Endothelial cell of umbilical vein (primary cell): ENCODE measurements at regions not wholly inside any gene's neighbourhood (a gene's known extent, or its start where the extent isn't known, plus 50 kb on each side); places are given as distances from the start of the nearest gene placed in this dataset.

Source experiments
- BruUV-seq: library from RNA; stranded (reverse); fragments of 400-500 nt; replicated peaks from 2 replicates; lab custom pipeline; 2021; lab: Mats Ljungman, UMichigan
- CTCF ChIA-PET: fragments of 300-600, 350-600 bp; sonication (Branson Sonifier 250); formaldehyde crosslinking; loops from one replicate; lab custom pipeline; 2021; ENCODE audit warnings: antibody characterized with exemption, inconsistent platforms; lab: Charles Lee
- POLR2A ChIA-PET: fragments of 300-600, 350-600 bp; sonication (Branson Sonifier 250); formaldehyde crosslinking; loops from one replicate; lab custom pipeline; 2021; ENCODE audit warnings: antibody characterized with exemption, inconsistent platforms; lab: Charles Lee
- DNase-seq: peaks from one replicate; pipeline ENCODE4 v3.0.0-alpha.2; 2011; ENCODE audit warnings: low read depth, low spot score
- FAIRE-seq: peaks from 2 replicates; lab custom pipeline; 2011; peaks lifted over from hg19 to GRCh38; lab: Jason Lieb, UNC
- H2AFZ ChIP-seq: 2 replicates; pipeline ENCODE4 v1.6.0; 2012; ENCODE audit warnings: low read depth, low read length, control low read depth, inconsistent platforms
- H3K27ac ChIP-seq: 2 replicates; pipeline ENCODE4 v1.5.1; 2011; ENCODE audit warnings: low read depth, mild to moderate bottlenecking, control low read depth, low read length, moderate library complexity; ENCODE audit not compliant: insufficient read depth
- H3K27me3 ChIP-seq, 2 experiments: 2 replicates each; pipeline versions ENCODE4 v1.6.0 to v1.6.1; 2011; ENCODE audit warnings: low read length in 2 of 2, mixed read lengths in 1 of 2; ENCODE audit not compliant: control insufficient read depth in 2 of 2, insufficient read depth in 2 of 2
- H3K36me3 ChIP-seq, 2 experiments: 2 replicates in 1 of 2; 3 replicates in 1 of 2; pipeline ENCODE4 v1.5.1; 2011; ENCODE audit warnings: low read length in 2 of 2, mild to moderate bottlenecking in 1 of 2, moderate library complexity in 1 of 2; ENCODE audit not compliant: control insufficient read depth in 2 of 2, insufficient read depth in 2 of 2; ENCODE audit errors: extremely low read depth in 1 of 2
- H3K4me1 ChIP-seq: 3 replicates; pipeline ENCODE4 v1.5.1; 2011; ENCODE audit warnings: mild to moderate bottlenecking, low read length; ENCODE audit not compliant: control insufficient read depth, insufficient read depth; ENCODE audit errors: extremely low read depth
- H3K4me2 ChIP-seq: 2 replicates; pipeline ENCODE4 v1.6.1; 2011; ENCODE audit warnings: low read length, control low read depth, mixed read lengths; ENCODE audit not compliant: insufficient read depth
- H3K4me3 ChIP-seq, 3 experiments: fragments of 200-600 bp in 1 of 3; sonication (generic), shearing (Covaris generic) in 1 of 3; replicated peaks in 1 of 3; 2 replicates each; pipeline ENCODE4 v1.5.1; 2011 to 2016; ENCODE audit warnings: control low read depth in 3 of 3, low read length in 3 of 3, mild to moderate bottlenecking in 2 of 3, inconsistent platforms in 1 of 3, low read depth in 1 of 3, moderate library complexity in 1 of 3; ENCODE audit not compliant: insufficient read depth in 1 of 3
- H3K79me2 ChIP-seq: 2 replicates; pipeline ENCODE4 v1.6.0; 2012; ENCODE audit warnings: low read length, inconsistent platforms; ENCODE audit not compliant: control insufficient read depth, insufficient read depth
- H3K9ac ChIP-seq: replicated peaks from 2 replicates; pipeline ENCODE3; 2011; ENCODE audit warnings: low read length, control low read depth; ENCODE audit not compliant: insufficient read depth; ENCODE audit errors: extremely low read depth
- H3K9me1 ChIP-seq: replicated peaks from 3 replicates; pipeline ENCODE4 v1.6.0; 2011; ENCODE audit warnings: mild to moderate bottlenecking, low read length; ENCODE audit not compliant: control insufficient read depth, insufficient read depth; ENCODE audit errors: extremely low read depth
- H3K9me3 ChIP-seq: replicated peaks from 2 replicates; pipeline ENCODE4 v1.5.1; 2012; ENCODE audit warnings: low read length, inconsistent platforms; ENCODE audit not compliant: control insufficient read depth, insufficient read depth
- H4K20me1 ChIP-seq: replicated peaks from 2 replicates; pipeline ENCODE3; 2011; ENCODE audit warnings: mild to moderate bottlenecking, low read length; ENCODE audit not compliant: control insufficient read depth, insufficient read depth; ENCODE audit errors: extremely low read depth
- EZH2 ChIP-seq: IDR thresholded peaks from 2 replicates; pipeline ENCODE4 v1.6.1; 2012; ENCODE audit warnings: borderline replicate concordance, low read depth, mild to moderate bottlenecking, moderate library complexity, low read length, inconsistent platforms; ENCODE audit not compliant: severe bottlenecking
- GATA2 ChIP-seq: IDR thresholded peaks from 2 replicates; pipeline ENCODE4 v1.7.0; 2011; ENCODE audit warnings: low read depth, mild to moderate bottlenecking, moderate library complexity, mixed read lengths, low read length; ENCODE audit not compliant: insufficient read length, insufficient read depth
- JUN ChIP-seq: IDR thresholded peaks from 2 replicates; pipeline ENCODE4 v1.6.1; 2011; ENCODE audit warnings: borderline replicate concordance, low read depth; ENCODE audit not compliant: insufficient read length, insufficient read depth
- POLR2A ChIP-seq: IDR thresholded peaks from 2 replicates; pipeline ENCODE4 v1.6.1; 2012; ENCODE audit warnings: low read depth, mild to moderate bottlenecking, control low read depth, low read length
- POLR2AphosphoS5 ChIP-seq: IDR thresholded peaks from 2 replicates; pipeline ENCODE4 v1.6.1; 2012; ENCODE audit warnings: low read depth, mild to moderate bottlenecking, control low read depth, low read length, moderate library complexity; ENCODE audit not compliant: insufficient read depth
- dilution Hi-C: fragments of 300-500 bp; cut with MboI; formaldehyde crosslinking; loops from one replicate; pipeline ENCODE4 v1.15.0; 2019; ENCODE audit warnings: low sequenced_read_pairs; ENCODE audit not compliant: extremely low pct_ligation_motif_present
- intact Hi-C: fragments of 100-400 bp; cut with micrococcal nuclease; formaldehyde crosslinking; loops from one replicate; pipeline ENCODE4 v1.10.0; 2022
- TF ChIP-seq, protein P1 (sequence below), 2 donors: IDR thresholded peaks; 1 replicate in 1 of 2; 2 replicates in 1 of 2; pipeline ENCODE4 v1.5.1; 2011; ENCODE audit warnings: low read length in 2 of 2, mild to moderate bottlenecking in 2 of 2, moderate library complexity in 2 of 2, control low read depth in 1 of 2, inconsistent platforms in 1 of 2, low read depth in 1 of 2; ENCODE audit not compliant: insufficient read depth in 1 of 2; ENCODE audit errors: extremely low read depth in 1 of 2

DNA sequence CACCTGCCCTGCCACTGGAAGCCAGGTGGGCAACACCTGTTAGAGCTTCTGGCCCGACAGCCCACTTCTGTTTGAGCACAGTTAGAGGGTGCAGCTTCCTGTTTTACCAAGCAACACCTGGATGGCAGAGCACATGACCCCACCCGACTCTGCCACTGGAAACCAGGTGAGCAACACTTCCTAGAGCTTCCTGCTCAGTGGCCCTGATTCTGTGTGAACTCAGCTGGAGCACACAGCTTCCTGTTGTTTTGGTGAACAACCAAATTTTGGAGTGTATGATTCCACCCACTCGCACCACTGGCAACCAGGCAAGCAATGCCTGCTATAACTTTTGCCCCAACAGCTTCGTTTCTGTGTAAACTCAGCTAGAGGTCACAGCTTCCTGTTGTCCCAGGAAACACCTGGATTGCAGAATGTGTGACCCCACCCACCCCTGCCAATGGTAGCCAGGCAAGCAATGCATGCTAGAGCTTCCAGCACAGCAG is 163.8 kb upstream of the KLF8 start:
- Histone ChIP-seq H3K36me3 (no peaks in the 10 kb centered on the region), H4K20me1 (no peaks in the 10 kb centered on the region), H3K9me1 (no peaks in the 10 kb centered on the region), H2AFZ (no peak overlapping the region), H3K9me3 (no peaks in the 10 kb centered on the region), H3K79me2 (no peaks in the 10 kb centered on the region), H3K4me3 (no peak overlapping the region), H3K27me3 (no peaks in the 10 kb centered on the region), H3K4me1 (no peaks in the 10 kb centered on the region), H3K27ac (no peak overlapping the region), H3K9ac (no peak overlapping the region), H3K4me2 (no peak overlapping the region)
- TF ChIP-seq POLR2AphosphoS5 (no peak), GATA2 (no peak), POLR2A (no peak), JUN (no peak), EZH2 (no peak)
- TF ChIP-seq, protein P1, sequence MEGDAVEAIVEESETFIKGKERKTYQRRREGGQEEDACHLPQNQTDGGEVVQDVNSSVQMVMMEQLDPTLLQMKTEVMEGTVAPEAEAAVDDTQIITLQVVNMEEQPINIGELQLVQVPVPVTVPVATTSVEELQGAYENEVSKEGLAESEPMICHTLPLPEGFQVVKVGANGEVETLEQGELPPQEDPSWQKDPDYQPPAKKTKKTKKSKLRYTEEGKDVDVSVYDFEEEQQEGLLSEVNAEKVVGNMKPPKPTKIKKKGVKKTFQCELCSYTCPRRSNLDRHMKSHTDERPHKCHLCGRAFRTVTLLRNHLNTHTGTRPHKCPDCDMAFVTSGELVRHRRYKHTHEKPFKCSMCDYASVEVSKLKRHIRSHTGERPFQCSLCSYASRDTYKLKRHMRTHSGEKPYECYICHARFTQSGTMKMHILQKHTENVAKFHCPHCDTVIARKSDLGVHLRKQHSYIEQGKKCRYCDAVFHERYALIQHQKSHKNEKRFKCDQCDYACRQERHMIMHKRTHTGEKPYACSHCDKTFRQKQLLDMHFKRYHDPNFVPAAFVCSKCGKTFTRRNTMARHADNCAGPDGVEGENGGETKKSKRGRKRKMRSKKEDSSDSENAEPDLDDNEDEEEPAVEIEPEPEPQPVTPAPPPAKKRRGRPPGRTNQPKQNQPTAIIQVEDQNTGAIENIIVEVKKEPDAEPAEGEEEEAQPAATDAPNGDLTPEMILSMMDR (IDR thresholded peaks at IDR 0.05; ENCODE audit: extremely low read depth in 1 of 2, insufficient read depth in 1 of 2, low read depth in 1 of 2, low read length in 2 of 2), result no peak
- no TSS peak for BruUV-seq
- dilution Hi-C loops (no loop called here), intact Hi-C loops (no loop called here)
- ChIA-PET CTCF (no interaction called here), POLR2A (no interaction called here)
- no peak for DNase-seq
- FAIRE-seq, result no peak
